ENCODE measurements at regions not wholly inside any gene's neighbourhood (a gene's known extent, or its start where the extent isn't known, plus 50 kb on each side); places are given as distances from the start of the nearest gene placed in this dataset.
"Not testable (repeated sequence)": the region's sequence is repeated elsewhere in the genome, so short reads cannot be mapped to it uniquely, and the experiment has no call there.

GRCh38 chr7:67856046-67856445 is 859.4 kb downstream of the TYW1 start:
- no peak for DNase-seq

GRCh38 chr7:67857698-67858097 is 861.1 kb downstream of the TYW1 start:
- DNase-seq, result no peak

- no peak for DNase-seq
Measured at GRCh38 chr7:67858931-67859330, 862.3 kb downstream of the TYW1 start.

- DNase-seq, result no peak
Measured at GRCh38 chr7:67863911-67864310, 867.3 kb downstream of the TYW1 start.

- no peak for DNase-seq
Measured at GRCh38 chr7:67866054-67866453, 869.4 kb downstream of the TYW1 start.

GRCh38 chr7:67866812-67867211 is 870.2 kb downstream of the TYW1 start:
- no peak for DNase-seq

GRCh38 chr7:67870396-67870795 is 873.8 kb downstream of the TYW1 start:
- DNase-seq, result no peak

GRCh38 chr7:67875558-67875957 is 878.9 kb downstream of the TYW1 start:
- DNase-seq, result no peak

- no peak for DNase-seq
Measured at GRCh38 chr7:67878808-67879207, 882.2 kb downstream of the TYW1 start.

- no peak for DNase-seq
Measured at GRCh38 chr7:67882843-67883242, 886.2 kb downstream of the TYW1 start.

- DNase-seq, result no peak
Measured at GRCh38 chr7:67890316-67890715, 893.7 kb downstream of the TYW1 start.

GRCh38 chr7:67894746-67895145 is 898.1 kb downstream of the TYW1 start:
- no peak for DNase-seq

GRCh38 chr7:67896721-67897120 is 900.1 kb downstream of the TYW1 start:
- DNase-seq, result no peak

GRCh38 chr7:67900456-67900855 is 903.8 kb downstream of the TYW1 start:
- no peak for DNase-seq

GRCh38 chr7:67901808-67902480 is 905.3 kb downstream of the TYW1 start:
- DNase-seq, result no peak

GRCh38 chr7:67907792-67908191 is 911.2 kb downstream of the TYW1 start:
- no peak for DNase-seq

GRCh38 chr7:67912437-67912836 is 915.8 kb downstream of the TYW1 start:
- DNase-seq, result no peak

GRCh38 chr7:67913604-67914003 is 917.0 kb downstream of the TYW1 start:
- no peak for DNase-seq

GRCh38 chr7:67916111-67916510 is 919.5 kb downstream of the TYW1 start:
- DNase-seq, result not testable (repeated sequence)

- no peak for DNase-seq
Measured at GRCh38 chr7:67916571-67917436, 920.2 kb downstream of the TYW1 start.

GRCh38 chr7:67917437-67917755 is 920.8 kb downstream of the TYW1 start:
- DNase-seq, result no peak

GRCh38 chr7:67918158-67918557 is 921.5 kb downstream of the TYW1 start:
- peak; percentile 3 for DNase-seq

GRCh38 chr7:67923286-67923685 is 926.7 kb downstream of the TYW1 start:
- DNase-seq, result no peak

- DNase-seq, result no peak
Measured at GRCh38 chr7:67928141-67928540, 931.5 kb downstream of the TYW1 start.

GRCh38 chr7:67936447-67936846 is 939.8 kb downstream of the TYW1 start:
- DNase-seq, result not testable (repeated sequence)
